PFSK-1 (cell line): ENCODE measurements at regions not wholly inside any gene's neighbourhood (a gene's known extent, or its start where the extent isn't known, plus 50 kb on each side); places are given as distances from the start of the nearest gene placed in this dataset.

ENCODE experiments used
- FOXP2 ChIP-seq: optimal IDR thresholded peaks from 2 replicates; pipeline ENCODE3; 2011; ENCODE audit warnings: borderline replicate concordance, control low read depth, inconsistent platforms; ENCODE audit not compliant: insufficient read depth; ENCODE audit errors: extremely low read length, extremely low read depth
- POLR2AphosphoS5 ChIP-seq: IDR thresholded peaks from 2 replicates; pipeline ENCODE4 v1.6.1; 2012; ENCODE audit warnings: low read depth, mild to moderate bottlenecking, control low read depth, low read length, moderate library complexity
- SIN3A ChIP-seq: IDR thresholded peaks from 2 replicates; pipeline ENCODE4 v1.6.1; 2012; ENCODE audit warnings: mild to moderate bottlenecking, low read length, moderate library complexity, borderline replicate concordance; ENCODE audit not compliant: insufficient read depth
- TAF1 ChIP-seq: IDR thresholded peaks from 2 replicates; pipeline ENCODE4 v1.6.1; 2012; ENCODE audit warnings: low read length, control low read depth, borderline replicate concordance; ENCODE audit not compliant: insufficient read depth
- TF ChIP-seq, protein P1 (sequence below), 2 experiments: IDR thresholded peaks; 2 replicates each; pipeline versions ENCODE4 v1.6.1 to v1.8.0; 2011 to 2012; ENCODE audit warnings: low read depth in 2 of 2, low read length in 2 of 2, control low read depth in 1 of 2, inconsistent platforms in 1 of 2, mild to moderate bottlenecking in 1 of 2, moderate library complexity in 1 of 2; ENCODE audit not compliant: insufficient read depth in 1 of 2

DNA sequence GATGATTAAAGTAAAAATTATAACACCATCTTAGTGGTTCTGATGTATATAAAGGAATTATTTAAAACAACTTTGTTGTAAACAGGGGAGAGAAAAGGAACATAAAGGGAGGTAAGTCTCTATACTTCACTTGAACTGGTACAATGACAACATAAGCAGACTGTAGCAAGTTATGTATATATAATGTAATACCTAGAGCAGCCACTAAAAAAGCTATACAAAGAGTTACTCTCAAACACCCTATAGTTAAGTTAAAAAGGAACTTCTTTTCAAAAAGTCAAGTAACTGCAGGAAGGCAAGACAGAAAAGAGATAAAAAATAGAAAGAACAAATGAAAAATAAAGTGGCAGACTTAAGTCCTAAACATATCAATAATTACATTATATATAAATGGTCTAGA lies 82.3 kb downstream of the ZNF503 start:
- no peak for TF ChIP-seq SIN3A
- TF ChIP-seq, protein P1, sequence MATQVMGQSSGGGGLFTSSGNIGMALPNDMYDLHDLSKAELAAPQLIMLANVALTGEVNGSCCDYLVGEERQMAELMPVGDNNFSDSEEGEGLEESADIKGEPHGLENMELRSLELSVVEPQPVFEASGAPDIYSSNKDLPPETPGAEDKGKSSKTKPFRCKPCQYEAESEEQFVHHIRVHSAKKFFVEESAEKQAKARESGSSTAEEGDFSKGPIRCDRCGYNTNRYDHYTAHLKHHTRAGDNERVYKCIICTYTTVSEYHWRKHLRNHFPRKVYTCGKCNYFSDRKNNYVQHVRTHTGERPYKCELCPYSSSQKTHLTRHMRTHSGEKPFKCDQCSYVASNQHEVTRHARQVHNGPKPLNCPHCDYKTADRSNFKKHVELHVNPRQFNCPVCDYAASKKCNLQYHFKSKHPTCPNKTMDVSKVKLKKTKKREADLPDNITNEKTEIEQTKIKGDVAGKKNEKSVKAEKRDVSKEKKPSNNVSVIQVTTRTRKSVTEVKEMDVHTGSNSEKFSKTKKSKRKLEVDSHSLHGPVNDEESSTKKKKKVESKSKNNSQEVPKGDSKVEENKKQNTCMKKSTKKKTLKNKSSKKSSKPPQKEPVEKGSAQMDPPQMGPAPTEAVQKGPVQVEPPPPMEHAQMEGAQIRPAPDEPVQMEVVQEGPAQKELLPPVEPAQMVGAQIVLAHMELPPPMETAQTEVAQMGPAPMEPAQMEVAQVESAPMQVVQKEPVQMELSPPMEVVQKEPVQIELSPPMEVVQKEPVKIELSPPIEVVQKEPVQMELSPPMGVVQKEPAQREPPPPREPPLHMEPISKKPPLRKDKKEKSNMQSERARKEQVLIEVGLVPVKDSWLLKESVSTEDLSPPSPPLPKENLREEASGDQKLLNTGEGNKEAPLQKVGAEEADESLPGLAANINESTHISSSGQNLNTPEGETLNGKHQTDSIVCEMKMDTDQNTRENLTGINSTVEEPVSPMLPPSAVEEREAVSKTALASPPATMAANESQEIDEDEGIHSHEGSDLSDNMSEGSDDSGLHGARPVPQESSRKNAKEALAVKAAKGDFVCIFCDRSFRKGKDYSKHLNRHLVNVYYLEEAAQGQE (IDR thresholded peaks at IDR 0.05; ENCODE audit: insufficient read depth in 1 of 2, low read depth in 2 of 2, low read length in 2 of 2) = no peak
- TF ChIP-seq TAF1 = no peak
- no peak for TF ChIP-seq FOXP2
- TF ChIP-seq POLR2AphosphoS5 = no peak

DNA sequence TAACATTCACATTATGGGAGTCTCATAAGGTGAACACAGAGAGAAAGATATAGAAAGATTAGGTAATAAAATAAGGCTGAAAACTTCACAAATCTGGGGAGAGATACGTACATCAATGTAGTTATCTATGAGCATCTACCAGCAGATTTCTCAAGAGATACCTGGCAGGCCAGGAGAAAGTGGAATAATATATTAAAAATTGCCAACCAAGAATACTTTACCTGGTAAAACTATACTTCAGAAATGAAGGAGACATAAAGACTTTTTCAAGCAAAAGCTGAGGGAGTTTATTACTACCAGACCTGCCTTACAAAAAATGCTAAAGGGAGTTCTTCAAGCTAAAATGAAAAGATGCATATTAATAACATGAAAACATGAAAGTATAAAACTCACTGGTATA lies 78.8 kb upstream of the COMTD1 start:
- no peak for TF ChIP-seq SIN3A

DNA sequence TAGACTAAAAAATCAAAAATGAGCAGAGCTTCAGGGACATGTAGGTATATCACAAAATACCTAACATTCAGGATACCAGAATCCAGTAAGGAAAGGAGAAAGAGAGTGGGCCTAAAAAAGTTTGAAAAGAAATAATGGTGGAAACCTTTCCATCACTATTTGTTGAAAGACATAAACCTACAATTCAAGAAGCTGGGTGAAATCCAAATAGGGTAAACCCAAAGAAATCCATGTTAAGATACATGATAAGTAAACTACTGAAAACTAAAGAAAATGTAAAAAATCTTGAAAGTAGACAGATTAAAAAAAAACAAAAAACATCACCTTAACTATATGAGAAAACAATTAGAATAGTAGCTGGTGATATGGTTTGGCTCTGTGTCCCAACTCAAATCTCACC lies 76.7 kb upstream of the COMTD1 start:
- no peak for TF ChIP-seq SIN3A

DNA sequence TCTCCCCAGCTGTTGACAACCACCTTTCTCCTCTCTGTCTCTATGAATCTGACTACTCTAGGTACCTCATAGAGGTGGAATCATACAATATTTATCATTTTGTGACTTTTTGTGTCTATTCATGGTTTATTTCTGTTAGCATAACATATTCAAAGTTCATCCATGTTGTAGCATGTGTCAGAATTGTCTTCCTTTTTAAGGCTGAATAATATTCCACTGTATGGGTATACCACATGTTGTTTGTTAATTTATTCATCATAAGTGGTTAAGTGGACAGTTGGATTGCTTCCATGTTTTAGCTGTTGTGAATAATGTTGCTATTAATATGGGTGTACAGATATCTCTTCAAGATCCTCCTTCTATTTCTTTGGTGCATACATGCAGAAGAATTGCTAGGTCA lies 69.9 kb upstream of the COMTD1 start:
- TF ChIP-seq FOXP2 (no peak), TAF1 (no peak), SIN3A (no peak), POLR2AphosphoS5 (no peak)
- TF ChIP-seq, protein P1 (IDR thresholded peaks at IDR 0.05; ENCODE audit: insufficient read depth in 1 of 2, low read depth in 2 of 2, low read length in 2 of 2) = no peak

DNA sequence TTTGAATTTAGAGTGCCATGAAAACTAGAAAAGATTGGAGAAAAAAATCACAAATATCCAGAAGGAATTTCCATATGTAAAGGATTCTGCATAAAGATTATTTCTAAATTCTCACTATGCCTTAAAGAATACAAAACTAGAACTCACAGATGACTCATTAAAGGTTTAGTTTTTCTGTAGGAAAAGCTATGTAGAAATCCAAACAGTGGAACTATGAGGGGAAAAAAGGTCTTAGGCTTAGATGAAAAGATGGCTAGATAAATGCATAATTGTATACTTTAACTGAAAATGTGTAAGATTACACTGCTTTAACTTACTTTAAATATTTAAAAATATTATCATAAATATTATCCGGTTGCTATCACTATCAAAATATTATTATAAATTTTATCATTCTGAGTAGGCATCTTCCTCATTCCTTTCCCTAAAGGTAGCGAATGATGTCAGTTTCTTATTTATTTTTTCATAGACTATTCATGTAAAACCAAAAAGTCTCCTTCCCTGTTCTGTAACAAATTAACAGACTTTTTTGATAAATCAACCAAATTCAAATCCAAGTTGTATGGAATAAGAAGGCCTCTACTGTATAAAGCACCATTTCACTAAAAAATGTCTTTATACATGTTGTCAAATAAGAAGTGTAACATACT lies 69.1 kb upstream of the COMTD1 start:
- TF ChIP-seq FOXP2 (no peak), SIN3A (no peak), TAF1 (no peak), POLR2AphosphoS5 (no peak)
- TF ChIP-seq, protein P1 (IDR thresholded peaks at IDR 0.05; ENCODE audit: insufficient read depth in 1 of 2, low read depth in 2 of 2, low read length in 2 of 2) = no peak

DNA sequence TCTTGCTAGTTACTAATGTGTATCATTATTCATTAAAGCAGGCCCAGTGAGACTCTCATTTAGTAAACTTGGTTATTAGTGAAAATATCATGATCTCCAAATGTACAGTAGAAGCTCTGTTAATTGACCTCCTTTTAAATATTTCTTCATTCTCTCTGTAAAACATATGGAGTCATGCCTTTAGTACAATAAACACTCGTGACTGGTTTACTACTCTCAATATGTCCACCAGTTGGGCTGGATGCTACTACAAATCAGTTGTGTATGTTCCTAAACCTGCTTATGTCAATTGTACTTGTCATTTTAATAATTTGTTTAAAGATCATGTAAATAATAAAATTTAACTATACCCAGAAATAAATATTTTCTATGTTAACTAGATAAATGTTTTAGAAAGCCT lies 68.6 kb upstream of the COMTD1 start:
- no peak for TF ChIP-seq POLR2AphosphoS5
- no peak for TF ChIP-seq SIN3A
- TF ChIP-seq FOXP2 = no peak
- TF ChIP-seq, protein P1 (IDR thresholded peaks at IDR 0.05; ENCODE audit: insufficient read depth in 1 of 2, low read depth in 2 of 2, low read length in 2 of 2) = no peak
- TF ChIP-seq TAF1 = no peak
